Fibroblast of skin of scalp (primary cell): ENCODE measurements at regions not wholly inside any gene's neighbourhood (a gene's known extent, or its start where the extent isn't known, plus 50 kb on each side); places are given as distances from the start of the nearest gene placed in this dataset.
"Not testable (repeated sequence)": the region's sequence is repeated elsewhere in the genome, so short reads cannot be mapped to it uniquely, and the experiment has no call there.

ENCODE experiments used
- DNase-seq: peaks from one replicate; pipeline ENCODE4 v3.0.0-alpha.2; 2013

DNA sequence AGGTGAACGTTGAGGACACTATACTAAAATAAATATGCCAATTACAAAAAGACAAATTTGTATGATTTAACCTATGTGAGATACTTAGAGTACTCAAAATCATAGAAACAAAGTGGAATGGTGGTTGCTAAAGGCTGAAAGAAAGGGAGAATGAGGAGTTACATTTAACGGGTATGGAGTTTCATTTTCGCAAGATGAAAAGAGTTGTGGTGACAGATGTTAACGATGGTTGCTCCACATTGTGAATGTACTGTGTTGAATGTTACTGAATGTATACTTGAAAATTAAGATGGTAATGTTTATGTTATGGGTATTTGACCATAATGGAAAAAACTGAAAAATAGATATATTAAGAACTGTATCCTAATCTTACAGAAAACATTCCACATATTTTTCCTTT lies 51.3 kb upstream of the MOCS2 start:
- DNase-seq = no peak

DNA sequence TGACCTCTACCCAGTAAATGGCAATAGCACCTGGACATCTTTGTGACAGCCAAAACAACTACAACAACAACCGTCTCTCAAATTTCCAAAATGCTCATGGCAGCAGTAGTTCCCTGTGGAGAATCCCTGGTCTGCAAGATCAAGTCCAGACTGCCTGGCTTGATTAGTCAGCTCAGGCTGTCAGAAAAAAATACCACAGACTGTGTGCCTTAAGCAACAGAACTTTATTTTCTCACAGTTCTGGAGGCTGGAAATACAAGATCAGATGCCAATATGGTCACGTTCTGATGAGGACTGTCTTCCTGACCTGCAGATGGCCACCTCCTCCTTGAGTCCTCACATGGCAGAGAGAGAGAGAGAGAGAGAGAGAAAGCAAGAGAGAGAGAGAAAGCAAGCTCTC lies 52.3 kb upstream of the MOCS2 start:
- DNase-seq = peak; percentile 67

DNA sequence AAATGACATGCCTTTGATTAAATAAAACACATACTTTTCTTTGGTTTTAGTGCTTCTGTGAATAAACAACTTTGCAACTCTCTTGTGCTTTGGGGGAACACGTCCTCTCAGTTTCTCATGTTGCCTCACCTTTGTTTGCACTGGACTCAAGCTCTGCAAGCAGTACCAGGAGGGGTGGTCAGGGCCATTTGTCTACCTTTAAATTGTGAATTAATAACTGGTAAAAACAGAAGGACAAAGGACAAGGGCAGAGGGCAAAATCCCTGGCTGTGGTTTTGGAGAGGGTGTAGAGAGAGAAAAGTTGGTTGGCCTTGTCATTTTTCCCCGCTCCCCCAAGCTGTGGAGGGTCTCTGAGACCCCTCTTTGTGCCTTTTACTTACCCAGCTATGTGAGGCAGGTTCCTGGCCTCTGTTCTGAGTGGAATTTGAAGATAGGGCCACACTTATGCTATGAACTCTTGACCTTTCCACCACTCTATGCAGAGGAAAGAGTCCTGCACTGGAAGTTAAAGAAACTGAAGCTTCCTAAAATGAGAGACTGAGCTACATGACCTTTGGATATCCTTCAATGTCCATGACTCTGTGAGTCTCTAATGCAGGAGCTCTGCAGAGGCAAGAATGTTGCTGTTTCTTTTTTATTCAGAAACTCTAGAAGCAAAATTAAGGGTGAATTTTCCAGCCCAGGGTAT lies 55.1 kb upstream of the MOCS2 start:
- no peak for DNase-seq

DNA sequence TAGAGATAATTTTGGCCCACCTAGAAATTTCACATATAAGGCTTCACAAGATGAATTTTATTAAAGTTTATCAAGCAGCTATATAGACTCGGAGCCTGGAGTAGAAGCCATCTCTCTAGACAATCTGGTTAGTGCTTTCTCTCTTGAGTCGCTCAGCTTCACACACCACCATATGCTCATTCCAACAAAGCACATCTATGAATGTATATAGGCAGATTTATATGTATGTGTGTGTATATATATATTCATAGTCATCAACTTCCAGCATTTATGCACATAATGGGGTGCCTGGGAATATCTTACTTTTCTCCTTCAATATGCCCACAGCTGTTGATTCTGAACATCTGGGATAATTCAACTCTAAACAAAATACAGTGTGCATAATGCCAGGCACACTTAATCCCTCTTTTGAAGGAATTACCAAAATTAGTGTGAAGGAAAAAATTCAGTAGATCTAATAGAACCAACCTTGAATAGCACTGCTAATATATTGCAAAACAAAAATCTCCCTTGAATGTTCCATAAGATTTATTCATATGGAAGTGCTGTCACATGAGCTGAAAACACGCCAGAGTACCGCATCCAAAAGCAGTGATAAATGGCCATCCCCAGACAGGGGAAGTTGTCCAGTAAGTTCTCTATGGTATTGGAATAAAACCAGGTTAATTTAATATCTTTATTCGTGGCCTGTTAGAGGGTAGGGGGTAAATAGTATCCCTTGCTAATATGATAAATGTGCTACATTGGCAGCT lies 56.0 kb upstream of the MOCS2 start:
- no peak for DNase-seq

DNA sequence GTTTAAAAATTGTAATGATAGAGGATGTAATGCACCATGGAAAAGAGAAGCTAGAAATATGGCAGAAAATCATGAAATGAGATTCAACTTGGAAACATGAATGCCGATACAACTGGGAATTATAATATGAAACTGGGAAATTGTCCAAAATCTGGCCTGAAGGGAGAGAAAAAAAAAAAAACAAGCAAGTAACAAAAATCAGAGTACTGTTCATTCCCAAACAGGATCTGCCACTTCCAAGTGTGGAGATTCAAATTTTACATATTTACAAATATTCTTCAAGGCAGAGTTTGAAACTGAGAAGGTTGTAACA lies 56.6 kb upstream of the MOCS2 start:
- peak; percentile 60 for DNase-seq

DNA sequence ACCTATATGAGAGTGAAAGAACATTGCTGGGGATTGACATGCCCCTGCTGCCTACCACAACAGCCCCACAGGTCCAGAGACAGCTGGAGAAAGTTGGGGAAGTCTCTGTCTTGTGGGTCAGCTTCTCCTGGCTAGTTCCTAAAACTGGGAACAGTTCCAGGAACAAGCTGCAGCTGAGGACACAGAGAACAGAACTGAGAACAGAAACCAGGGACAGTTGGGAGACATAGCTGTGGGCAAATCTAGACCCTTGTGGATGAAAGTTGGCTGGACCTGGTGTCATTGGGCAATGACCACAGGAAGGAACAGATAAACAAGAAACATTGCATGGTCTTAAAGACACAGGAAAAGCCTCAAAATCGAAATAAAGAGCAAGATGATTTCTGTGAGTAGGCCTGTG lies 58.3 kb upstream of the MOCS2 start:
- DNase-seq = peak; percentile 19

DNA sequence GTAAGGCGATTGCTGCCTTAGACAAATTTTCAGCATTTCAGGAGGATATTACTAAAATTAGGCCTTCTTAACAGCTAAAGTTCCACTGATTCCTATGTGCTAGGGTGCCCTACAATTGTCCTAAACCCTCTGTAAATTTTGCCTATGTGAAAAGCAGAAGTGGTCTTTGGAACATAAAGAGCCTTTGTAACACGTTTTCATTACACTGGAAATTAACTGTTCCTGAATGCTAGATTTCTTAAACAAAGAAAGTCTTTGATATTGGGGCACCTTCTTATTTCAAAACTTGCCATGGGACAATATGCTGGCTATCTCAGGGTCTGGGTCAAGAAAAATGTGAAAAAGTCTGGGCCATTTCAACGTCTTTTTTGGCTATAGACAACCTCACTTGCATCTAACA lies 60.4 kb upstream of the MOCS2 start:
- no peak for DNase-seq

DNA sequence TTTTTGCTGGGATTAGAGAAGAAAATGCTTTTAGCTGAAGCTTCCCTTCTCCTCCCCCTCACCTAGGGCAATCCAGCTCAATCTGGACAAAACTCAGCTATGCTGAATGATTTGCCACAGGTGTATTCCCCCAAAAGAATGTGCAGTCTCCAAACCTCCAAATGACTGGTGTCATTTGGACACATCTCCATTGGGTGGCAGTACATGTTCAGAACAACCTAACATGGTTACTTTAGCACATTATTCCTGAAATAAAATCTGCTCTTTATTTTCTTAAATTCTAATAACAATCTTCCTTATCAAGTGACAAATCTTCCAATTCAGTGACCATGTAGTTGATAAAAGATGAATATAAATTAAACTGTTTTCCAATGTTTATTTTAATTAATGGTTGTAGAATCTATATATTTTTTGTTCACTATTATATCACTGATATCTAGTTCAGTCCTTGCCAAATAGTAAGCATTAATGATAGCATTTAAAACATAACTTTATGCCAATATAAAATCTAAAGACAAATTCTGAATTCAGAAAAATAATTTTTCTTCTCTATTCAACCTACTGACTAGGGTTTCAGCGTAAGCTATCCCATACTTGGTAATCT lies 61.3 kb upstream of the MOCS2 start:
- peak; percentile 45 for DNase-seq

DNA sequence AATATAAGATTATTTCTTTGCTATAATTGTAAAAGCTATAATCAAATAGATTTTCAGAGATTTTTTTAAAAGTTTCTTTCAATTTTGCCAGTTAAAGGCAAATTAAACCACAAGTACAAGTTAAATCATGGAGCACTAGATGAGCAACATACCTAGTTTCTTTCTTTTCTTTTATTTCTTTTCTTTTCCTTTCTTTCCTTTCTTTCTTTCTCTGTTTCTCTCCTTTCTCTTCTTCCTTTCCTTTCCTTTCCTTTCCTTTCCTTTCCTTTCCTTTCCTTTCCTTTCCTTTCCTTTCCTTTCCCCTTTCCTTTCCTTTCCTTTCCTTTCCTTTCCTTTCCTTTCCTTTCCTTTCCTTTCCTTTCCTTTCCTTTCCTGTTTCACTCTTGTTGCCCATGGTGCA lies 62.5 kb upstream of the MOCS2 start:
- not testable (repeated sequence) for DNase-seq

DNA sequence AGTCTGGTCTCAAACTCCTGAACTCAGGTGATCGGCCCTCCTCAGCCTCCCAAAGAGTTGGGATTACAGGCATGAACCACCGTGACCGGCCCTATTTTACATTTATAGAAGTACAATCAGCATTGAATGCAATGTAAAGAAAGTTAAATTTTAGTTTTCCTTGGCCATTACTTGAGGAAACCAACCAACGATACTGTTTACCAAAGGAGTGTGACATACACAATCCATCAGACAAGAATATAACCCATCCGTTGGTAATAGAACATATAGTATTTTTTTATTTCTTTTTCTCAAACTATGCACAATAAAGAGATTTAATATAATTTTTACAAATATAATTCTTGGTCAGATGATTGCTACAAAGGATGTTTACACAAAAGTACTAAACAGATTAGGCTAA lies 63.1 kb upstream of the MOCS2 start:
- DNase-seq = no peak

DNA sequence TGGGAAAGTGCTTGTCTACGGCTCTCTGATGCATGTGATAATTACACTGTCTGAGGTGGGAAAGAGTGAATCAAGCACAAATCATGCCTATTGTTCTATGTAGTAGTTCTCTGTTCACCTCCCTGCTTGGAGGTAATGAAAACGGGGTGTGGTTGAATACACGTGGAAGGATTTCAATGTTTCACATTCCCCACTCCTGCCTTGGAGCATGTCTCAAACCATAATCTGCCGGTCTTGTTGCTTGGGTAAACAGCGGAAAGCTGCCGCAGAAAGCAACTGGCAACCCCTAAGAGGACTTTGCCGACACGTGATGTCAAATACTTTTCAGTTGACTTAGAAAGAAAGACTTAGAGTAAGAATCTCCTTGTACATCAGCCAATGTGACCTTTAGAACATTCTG lies 63.5 kb upstream of the MOCS2 start:
- DNase-seq = no peak

DNA sequence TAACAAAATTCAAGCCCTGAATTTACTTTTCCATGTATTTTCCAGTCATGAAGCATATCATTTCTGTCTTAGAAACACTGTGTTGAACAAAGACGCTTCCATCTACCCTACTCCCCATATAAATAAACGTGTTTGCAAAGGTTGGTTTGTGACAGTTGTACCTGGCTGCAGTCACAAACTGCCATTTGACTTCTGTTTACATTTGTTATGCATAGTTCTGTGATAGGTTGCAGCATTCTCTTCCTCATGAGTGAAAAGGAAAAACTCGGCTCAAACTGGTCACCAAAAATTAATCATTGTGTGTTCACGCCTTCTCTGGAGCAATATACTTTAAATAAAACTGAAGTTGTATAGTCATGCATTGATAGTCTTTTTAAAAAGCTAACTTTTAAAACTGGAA lies 69.3 kb upstream of the MOCS2 start:
- no peak for DNase-seq

DNA sequence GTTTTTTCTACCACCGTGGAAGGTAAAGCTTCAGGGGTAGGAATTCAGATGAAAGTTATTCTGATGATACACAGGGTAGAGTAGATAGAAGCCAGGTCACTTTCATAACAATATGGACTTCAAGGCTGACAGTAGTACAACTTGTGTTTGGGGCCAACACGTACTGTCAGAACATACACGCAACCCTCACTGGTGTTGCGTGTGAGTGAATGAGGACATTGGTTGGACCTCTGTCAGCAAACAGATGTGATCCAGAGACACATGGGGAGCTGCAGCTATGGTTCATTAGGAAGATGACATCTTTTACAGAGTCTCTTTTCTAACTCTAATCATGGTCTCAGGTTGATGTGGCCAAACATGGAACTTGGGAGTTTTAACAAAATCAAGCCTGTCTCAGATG lies 70.1 kb upstream of the MOCS2 start:
- no peak for DNase-seq

DNA sequence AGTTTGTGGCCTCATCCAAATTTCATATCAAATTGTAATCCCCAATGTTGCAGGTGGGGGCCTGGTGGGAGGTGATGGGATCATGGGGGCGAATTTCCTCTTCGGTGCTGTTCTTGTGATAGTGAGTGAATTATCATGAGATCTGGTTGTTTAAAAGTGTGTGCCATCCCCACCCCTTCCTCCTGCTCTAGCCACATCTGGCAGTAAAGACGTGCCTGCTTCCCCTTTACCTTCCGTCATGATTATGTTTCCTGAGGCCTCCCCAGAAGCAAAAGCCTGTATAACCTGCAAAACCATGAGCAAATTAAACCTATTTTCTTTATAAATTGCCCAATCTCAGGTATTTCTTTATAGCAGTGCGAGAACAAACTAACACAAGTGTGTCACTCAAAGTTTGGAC lies 71.0 kb upstream of the MOCS2 start:
- DNase-seq = no peak

DNA sequence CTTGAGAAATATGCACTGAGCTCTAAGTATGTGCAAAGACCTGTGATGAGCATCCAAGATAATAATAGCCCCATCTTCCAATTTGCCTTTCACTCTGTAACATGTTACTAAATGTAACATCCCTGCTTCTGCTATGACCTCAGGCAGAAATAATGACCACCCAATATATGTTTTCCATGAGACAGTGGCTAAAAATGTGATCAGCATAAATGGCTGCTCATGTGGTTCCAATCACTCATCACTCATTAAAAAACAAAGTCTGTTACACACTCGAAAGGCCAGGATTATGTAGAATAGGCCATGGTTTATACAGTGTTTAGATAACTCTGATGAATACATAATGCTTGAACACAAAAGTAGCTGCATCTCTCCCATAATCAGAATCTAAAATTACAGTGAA lies 71.4 kb upstream of the MOCS2 start:
- peak; percentile 11 for DNase-seq

DNA sequence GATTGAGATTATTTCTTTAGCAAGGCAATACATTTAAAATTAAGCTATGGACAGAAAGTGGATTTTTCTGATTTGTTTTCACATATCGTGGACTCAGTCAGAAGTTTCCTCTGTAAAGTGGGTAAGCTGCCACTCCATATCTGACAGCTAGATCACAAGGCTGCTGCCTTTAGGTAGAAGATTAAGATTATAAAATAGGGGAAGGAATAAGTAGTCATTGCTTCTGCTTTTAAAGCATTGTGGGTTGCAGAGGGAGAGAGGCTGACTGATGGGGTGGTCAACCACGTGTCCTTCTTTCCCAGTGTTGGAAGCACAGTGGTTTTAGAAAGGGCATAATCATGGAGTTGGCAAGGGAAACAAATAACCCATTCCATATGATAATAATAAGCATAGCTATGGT lies 74.3 kb upstream of the MOCS2 start:
- DNase-seq = no peak

DNA sequence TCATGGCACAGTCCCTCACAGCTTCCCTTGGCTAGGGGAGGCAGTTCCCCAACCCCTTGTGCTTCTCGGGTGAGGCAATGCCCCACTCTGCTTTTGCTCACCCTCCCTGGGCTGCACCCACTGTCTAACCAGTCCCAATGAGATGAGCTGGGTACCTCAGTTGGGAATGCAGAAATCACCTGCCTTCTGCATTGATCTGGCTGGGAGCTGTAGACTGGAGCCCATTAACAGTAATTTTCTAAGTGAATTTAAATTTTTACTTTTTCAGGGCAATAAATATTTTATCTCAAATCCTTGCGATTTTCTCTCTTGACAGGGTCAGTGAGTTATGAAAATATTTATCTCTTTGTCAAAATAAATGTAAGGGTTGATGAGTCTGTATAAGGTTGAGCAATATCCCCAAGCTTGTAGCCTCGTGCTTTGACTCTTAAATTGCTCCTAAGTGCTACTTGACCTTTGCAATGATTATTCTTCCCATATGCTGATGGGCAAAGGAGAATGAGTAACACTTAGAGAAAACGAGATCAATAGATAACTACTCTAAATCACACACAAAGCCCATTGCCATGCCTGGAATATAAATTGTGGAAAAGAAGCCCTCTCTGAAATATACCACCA lies 82.1 kb upstream of the MOCS2 start:
- no peak for DNase-seq

DNA sequence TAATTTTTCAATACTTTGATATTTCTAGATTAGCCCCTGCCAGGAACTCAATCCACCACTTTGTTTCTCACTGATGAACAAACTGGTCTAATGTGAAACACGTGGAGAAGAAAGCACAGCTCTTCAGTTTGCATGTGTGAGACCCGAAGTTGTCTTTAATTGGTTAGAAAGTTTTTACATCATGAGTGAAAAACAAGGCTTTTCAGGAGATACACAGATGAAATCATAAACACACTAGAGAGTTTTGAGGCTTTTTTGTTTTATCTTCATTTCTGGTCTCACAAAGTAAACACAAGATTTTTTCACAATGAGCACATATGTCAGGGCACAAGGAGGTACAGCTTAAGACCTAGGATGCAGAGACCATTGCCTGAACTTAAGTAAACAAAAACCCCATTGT lies 84.5 kb upstream of the MOCS2 start:
- DNase-seq = no peak

DNA sequence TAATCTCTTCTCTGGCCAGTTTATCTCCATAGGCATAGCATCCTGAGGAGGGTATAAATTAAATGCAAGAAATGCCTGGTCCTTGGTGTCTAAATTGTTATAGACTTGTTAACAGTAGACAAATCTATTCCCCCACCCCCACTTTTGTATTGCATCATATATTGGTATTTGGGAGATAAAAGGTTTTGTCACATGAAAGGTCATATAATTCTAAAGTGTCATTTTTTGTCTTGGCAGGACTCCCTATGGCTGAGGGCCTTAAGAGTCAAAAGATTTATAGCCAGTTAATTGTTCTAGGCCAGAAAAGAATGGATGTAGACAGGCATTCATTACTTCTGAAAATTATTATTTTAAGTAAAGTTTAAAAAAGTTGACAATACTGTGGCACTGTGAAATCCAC lies 90.3 kb upstream of the MOCS2 start:
- no peak for DNase-seq

DNA sequence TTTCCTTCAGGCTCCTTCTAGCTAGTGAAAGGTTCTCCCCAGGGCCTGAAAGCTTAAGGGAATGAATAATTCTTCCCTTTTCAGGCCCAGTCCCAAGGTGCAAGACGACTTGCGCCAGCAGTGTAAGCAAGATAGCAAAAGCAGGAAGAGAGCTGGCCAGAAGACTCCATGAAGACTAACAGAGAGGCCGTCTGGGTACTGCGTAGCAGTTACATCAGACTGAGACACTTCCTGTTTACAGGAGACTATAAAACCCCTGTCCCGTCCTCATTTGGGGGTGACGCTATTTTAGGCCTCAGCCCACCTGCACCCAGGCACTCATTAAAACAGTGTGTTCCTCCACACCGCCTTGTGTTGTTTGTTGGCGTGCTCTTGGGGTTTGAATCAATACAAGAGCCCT lies 90.7 kb upstream of the MOCS2 start:
- no peak for DNase-seq

DNA sequence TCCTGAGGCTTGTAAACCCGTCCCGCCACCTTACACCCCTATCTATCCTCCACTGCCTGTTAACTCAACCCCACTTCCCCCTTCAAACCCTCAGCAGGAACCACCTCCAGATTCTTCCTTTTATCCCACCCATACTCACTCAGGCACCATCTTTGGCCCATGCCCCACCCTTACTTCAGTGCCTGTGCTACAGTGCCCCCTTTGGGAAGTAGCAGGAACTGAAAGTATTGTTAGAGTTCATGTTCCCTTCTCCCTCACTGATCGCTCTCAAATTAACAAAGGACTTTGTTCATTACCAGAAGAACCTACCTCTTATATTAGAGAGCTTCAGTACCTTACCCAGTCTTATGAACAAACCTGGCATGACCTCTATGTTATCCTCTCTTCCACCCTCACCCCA lies 92.2 kb upstream of the MOCS2 start:
- no peak for DNase-seq

DNA sequence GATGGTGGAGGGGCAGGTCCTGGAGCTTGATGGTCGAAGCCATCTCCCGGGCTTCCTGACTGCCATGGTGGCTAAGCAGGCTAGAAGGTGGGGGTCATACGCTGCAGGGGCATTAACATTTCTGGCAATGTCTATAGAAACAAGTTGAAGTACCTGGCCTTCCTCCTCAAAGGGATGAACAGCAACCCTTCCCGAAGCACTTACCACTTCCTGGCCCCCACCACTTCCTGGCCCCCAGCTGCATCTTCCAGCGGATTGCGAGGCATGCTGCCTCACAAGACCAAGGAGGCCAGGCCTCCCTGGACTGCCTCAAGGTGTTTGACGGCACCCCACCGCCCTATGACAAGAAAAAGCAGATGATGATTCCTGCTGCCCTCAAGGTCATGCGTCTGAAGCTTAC lies 97.0 kb upstream of the MOCS2 start:
- DNase-seq = no peak

DNA sequence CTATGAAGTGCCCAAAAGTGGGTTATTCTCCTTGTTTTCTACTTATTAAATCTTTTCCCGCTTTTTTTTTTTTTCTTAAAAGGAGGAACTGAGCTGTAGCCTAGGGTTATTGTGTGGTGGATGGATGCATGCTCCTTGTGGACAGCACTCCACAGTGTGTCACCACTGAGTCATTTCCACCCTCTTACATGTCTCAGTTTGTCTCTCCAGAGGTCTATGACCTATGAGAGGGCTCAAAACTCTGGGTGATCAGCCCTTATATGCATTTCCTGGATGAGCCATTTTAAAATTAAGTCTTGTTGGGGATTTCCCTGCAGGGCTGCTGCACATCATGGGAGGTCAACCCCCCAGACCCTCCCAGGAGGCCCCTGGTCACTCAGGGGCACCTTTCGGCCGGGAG lies 102.2 kb upstream of the MOCS2 start:
- DNase-seq = peak; percentile 33

DNA sequence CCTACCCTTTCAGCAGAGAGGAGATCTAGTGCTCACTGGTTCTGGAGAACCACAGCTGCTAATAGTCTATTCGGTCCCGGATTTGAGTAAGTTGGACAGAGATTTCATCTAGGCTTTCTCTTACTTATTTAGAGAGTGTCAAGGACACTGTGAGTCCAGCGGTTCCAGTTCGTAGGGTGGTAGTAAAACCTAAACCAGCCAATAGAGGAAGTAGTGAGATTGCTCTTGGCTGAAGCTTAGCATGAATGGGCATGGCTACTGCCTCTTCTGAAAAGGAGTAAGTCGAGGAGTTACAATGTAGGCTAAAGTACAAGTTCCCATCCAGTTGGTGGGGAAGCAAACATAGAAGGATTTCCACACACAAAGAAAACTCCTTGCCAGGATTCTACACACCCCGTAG lies 109.6 kb upstream of the MOCS2 start:
- DNase-seq = no peak
